GM08714 (cell line): ENCODE measurements at regions not wholly inside any gene's neighbourhood (a gene's known extent, or its start where the extent isn't known, plus 50 kb on each side); places are given as distances from the start of the nearest gene placed in this dataset.
"Not testable (repeated sequence)": the region's sequence is repeated elsewhere in the genome, so short reads cannot be mapped to it uniquely, and the experiment has no call there.

Source experiments
- H3K4me3 ChIP-seq: fragments of 200-500 bp; sonication (Bioruptor generic); 2 replicates; pipeline ENCODE4 v1.5.1; 2014; ENCODE audit warnings: mild to moderate bottlenecking, low read length, inconsistent platforms
- ZNF274 ChIP-seq: IDR thresholded peaks from 2 replicates; pipeline ENCODE4 v1.6.1; 2012; ENCODE audit warnings: mild to moderate bottlenecking, low read depth, low read length

- H3K4me3 ChIP-seq = no peak overlapping the region
- TF ChIP-seq ZNF274 = no peak
Observed at GRCh38 chrX:139192386-139192961, 338.1 kb upstream of the F9 start.

GRCh38 chrX:139191746-139192385 is 338.7 kb upstream of the F9 start:
- TF ChIP-seq ZNF274 = no peak
- no peak overlapping the region for H3K4me3 ChIP-seq

- TF ChIP-seq ZNF274 = no peak
- no peak overlapping the region for H3K4me3 ChIP-seq
Observed at GRCh38 chrX:139191286-139191685, 339.3 kb upstream of the F9 start.

- H3K4me3 ChIP-seq = no peak overlapping the region
- no peak for TF ChIP-seq ZNF274
Observed at GRCh38 chrX:139187738-139188137, 342.8 kb upstream of the F9 start.

- H3K4me3 ChIP-seq = no peak overlapping the region
- TF ChIP-seq ZNF274 = no peak
Observed at GRCh38 chrX:139186991-139187390, 343.5 kb upstream of the F9 start.

GRCh38 chrX:139179592-139179991 is 350.9 kb upstream of the F9 start:
- no peak overlapping the region for H3K4me3 ChIP-seq
- TF ChIP-seq ZNF274 = no peak

- TF ChIP-seq ZNF274 = no peak
- no peak overlapping the region for H3K4me3 ChIP-seq
Observed at GRCh38 chrX:139178980-139179379, 351.6 kb upstream of the F9 start.

GRCh38 chrX:139172731-139173130 is 357.8 kb upstream of the F9 start:
- no peak for TF ChIP-seq ZNF274
- H3K4me3 ChIP-seq = no peak overlapping the region

- no peak for TF ChIP-seq ZNF274
- no peak overlapping the region for H3K4me3 ChIP-seq
Observed at GRCh38 chrX:139170526-139171173, 359.9 kb upstream of the F9 start.

- no peak overlapping the region for H3K4me3 ChIP-seq
- TF ChIP-seq ZNF274 = no peak
Observed at GRCh38 chrX:139167282-139167681, 363.3 kb upstream of the F9 start.

- no peak overlapping the region for H3K4me3 ChIP-seq
Observed at GRCh38 chrX:139158256-139158655, 372.3 kb upstream of the F9 start.

GRCh38 chrX:139156356-139156755 is 374.2 kb upstream of the F9 start:
- H3K4me3 ChIP-seq = no peak overlapping the region
- no peak for TF ChIP-seq ZNF274

More at GRCh38 chrX:139158256-139158655, 372.3 kb upstream of the F9 start:
- TF ChIP-seq ZNF274 = no peak

GRCh38 chrX:139146625-139147024 is 383.9 kb upstream of the F9 start:
- H3K4me3 ChIP-seq = not testable (repeated sequence)

GRCh38 chrX:139141370-139141769 is 389.2 kb upstream of the F9 start:
- H3K4me3 ChIP-seq = no peak overlapping the region
- TF ChIP-seq ZNF274 = no peak

GRCh38 chrX:139134316-139134715 is 396.2 kb upstream of the F9 start:
- no peak overlapping the region for H3K4me3 ChIP-seq
- TF ChIP-seq ZNF274 = no peak
